Stimulated activated CD4-positive, alpha-beta T cell treated with anti-CD3 and anti-CD28 coated beads, TNF-alpha, amount 100 ng/mL, for 48 hours (primary cell): ENCODE measurements at regions not wholly inside any gene's neighbourhood (a gene's known extent, or its start where the extent isn't known, plus 50 kb on each side); places are given as distances from the start of the nearest gene placed in this dataset.

Experiments
- DNase-seq, 3 donors: peaks; one replicate each; pipeline ENCODE4 v3.0.0-alpha.2; 2020; ENCODE audit warnings: low read depth in 3 of 3

GRCh38 chr10:78973901-78974616 lies 94.7 kb upstream of the ZMIZ1 start:
- DNase-seq, result peak; percentile 13 to 43 (median 19)

GRCh38 chr10:78974617-78975317 lies 94.0 kb upstream of the ZMIZ1 start:
- peak; percentile 43 to 69 (median 47) for DNase-seq

DNA sequence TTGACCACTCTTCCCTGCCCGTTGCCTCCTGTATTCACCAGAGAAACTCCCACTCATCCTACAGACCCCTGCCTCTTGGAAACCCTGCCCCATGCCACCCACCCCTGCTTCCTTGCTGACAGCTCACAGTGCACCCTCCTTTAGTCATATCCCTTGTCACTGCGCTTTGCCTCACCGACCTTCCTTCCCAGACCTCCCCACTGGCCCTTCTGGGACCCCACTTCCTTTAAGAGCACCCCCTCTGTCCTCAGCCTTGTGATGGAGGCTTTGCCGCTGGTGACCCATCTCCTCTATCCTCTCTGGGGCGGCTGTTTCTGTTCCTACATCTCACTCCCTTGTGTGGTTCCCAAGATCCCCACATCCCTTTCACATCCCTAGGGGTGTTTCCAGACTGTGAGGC lies 92.8 kb upstream of the ZMIZ1 start:
- DNase-seq, result no peak

DNA sequence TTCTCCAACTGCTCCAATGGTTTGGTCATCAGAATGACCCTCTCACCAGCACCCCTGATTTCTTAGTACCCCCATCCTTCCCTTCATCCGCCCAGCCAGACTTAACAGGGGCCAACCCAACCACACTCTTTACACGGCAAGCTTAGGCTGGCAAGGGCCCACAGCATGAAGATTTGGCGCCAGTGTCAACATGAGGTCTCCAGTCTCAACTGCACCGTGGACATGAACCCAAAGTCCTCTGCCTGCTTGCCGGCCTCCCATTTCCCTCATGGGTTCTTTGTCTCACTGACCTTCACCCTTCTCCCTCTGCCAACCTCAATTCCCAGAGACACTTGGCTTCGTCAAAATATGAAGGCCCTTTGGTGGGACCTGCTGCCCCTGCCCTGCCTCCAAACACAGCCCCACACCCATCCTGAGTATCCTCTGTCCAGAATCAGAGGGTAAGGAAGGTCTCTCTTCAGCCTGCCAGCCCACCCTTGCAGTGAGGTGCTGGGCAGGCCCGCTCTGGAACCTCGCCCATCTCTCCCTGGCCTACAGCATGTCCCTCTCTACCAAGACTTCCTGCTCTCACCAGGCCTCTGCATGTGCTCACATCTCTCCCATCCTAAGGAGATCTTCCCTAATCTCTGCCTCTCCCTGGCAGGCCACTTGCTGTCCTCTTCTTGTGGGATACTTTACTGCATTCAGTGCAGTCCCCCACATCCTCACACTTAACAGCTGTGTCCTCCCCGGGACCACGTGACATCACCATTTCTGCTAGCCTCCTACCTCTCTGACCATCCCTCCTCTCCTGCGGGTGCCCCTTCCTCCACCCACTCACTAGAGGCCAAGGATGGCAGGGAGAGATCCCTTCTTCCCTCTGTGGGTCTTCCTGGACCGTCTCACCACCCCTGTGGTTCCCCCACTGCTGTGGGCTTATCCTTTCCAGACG lies 91.7 kb upstream of the ZMIZ1 start:
- DNase-seq, result no peak

GRCh38 chr10:78979938-78980337 lies 88.8 kb upstream of the ZMIZ1 start:
- no peak for DNase-seq

- no peak for DNase-seq
These were observed 88.4 kb upstream of the ZMIZ1 start for GRCh38 chr10:78980354-78980753.

GRCh38 chr10:78980815-78981214 lies 88.0 kb upstream of the ZMIZ1 start:
- DNase-seq, result no peak

- no peak for DNase-seq
These were observed 87.4 kb upstream of the ZMIZ1 start for GRCh38 chr10:78981257-78981969.

- no peak for DNase-seq
These were observed 86.8 kb upstream of the ZMIZ1 start for GRCh38 chr10:78981970-78982281.

GRCh38 chr10:78982726-78983125 lies 86.0 kb upstream of the ZMIZ1 start:
- DNase-seq, result no peak

DNA sequence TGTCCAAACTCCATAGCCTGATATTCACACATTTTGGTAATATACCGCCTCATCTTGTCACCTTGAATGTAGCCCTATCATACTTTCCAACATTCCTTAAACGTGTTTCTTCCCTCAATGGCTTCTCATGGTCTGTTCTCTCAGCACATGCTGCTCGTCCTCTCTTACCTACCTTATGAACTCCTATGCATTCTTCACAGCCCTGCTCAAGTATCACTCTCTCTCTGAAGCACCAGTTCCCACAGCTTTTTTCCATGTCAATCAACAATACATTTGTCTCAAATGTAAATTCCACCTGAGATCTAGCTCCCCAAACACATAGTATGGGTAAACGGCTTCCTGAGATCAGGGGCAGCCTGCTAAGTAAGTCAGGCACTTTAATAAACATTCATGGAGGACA lies 85.2 kb upstream of the ZMIZ1 start:
- no peak for DNase-seq

GRCh38 chr10:78985973-78986818 lies 82.6 kb upstream of the ZMIZ1 start:
- no peak for DNase-seq

- DNase-seq, result no peak
These were observed 77.6 kb upstream of the ZMIZ1 start for GRCh38 chr10:78991187-78991586.

GRCh38 chr10:78992333-78992732 lies 76.4 kb upstream of the ZMIZ1 start:
- DNase-seq, result no peak

GRCh38 chr10:78993261-78993945 lies 75.4 kb upstream of the ZMIZ1 start:
- no peak for DNase-seq

GRCh38 chr10:78995987-78996791 lies 72.6 kb upstream of the ZMIZ1 start:
- DNase-seq, result no peak

DNA sequence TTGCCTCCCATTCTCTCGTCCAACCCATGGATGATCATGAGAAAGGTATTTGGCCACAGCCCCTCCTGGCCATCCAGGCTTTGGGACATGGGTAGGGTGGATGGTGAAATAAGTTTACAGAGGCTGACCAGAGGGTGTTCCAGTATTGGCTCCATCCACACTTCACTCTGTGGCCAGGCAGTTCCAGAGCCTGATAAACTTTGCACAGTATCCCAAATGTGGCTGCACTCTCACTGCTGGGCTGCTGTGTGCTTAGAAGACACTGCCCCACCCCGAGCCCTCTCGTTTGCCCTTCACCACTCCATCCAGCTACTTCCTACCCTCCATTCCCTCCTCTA lies 72.0 kb upstream of the ZMIZ1 start:
- DNase-seq, result no peak

GRCh38 chr10:78997635-78998618 lies 70.8 kb upstream of the ZMIZ1 start:
- DNase-seq, result no peak
